GM18511 (cell line): ENCODE measurements at regions not wholly inside any gene's neighbourhood (a gene's known extent, or its start where the extent isn't known, plus 50 kb on each side); places are given as distances from the start of the nearest gene placed in this dataset.

ENCODE experiments used
- ATAC-seq: cut with Tn5 transposase; IDR thresholded peaks from one replicate; pipeline ENCODE4 v1.9.1; 2021; ENCODE audit warnings: mild to moderate bottlenecking, moderate library complexity; ENCODE audit not compliant: unreplicated experiment

DNA sequence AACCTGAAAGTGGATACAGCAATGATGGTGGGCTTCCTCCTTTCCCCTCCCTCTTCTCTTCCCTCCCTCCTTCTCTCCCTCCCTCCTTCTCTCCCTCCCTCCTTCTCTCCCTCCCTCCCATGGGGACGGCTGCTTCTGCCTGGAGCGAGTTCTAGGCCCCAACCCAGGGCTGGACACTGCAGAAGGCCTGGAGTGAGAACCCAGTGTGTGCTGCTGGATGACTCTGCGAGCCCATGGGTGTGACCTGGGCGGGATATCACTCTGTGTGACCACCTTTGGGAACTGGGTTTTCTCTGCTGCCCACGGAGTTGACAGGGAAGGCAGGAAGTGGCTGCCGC is 242.6 kb upstream of the GSE1 start:
- ATAC-seq = no peak

DNA sequence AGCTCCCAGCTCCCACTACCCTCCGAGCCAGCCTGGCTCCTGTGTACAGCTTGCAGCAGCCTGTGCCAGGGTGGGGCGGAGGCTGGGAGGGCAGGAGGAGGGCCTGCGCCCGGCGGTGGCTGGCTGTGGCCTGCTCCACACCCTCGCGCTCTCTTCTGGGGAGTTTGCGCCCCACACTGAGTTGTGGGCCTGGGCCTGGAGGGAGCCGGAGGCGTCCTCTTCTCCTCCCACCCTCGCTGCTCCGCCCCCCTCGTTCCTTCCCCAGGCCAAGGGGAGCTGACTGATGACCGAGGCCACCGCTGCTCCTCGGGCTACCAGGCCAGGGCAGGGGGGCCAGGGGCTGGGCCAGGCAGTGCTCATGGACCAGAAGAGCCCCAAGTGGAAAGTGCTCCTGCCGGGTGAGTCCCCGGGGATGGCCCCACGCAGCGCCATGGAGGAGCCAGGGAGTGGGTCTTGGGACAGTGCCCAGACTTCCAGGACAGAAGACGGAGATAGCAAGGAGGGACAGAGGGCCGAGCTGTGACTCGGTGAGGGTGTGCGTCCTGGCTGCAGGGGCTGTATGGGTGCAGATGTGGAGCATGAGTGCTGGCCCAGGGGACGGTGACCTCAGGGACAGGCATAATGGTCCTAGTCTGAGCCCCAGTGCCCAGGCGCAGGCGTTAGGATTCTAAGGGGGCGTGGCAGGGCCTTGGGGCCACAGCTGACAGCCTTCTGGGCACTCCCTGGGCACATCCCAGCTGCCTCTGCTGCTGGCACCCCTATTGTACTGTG is 242.1 kb upstream of the GSE1 start:
- no peak for ATAC-seq

DNA sequence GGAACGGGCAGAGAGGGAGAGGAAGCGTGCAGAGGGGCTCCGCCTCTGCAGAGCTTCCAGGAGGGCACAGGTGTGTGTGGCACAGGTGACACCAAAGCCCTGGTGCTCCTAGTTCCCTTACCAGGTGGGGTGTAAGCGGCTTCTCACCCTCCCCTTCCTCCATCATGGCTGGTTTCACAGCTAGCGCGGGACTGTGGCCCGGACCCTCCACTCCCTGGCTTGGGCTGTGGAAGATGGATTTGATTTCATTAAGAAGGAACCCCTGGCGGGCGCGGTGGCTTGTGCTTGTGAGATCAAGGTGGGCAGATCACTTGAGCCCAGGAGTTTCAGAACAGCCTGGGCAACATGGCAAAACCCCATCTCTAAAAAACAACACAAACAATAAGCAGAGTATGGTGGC is 241.2 kb upstream of the GSE1 start:
- ATAC-seq = no peak

DNA sequence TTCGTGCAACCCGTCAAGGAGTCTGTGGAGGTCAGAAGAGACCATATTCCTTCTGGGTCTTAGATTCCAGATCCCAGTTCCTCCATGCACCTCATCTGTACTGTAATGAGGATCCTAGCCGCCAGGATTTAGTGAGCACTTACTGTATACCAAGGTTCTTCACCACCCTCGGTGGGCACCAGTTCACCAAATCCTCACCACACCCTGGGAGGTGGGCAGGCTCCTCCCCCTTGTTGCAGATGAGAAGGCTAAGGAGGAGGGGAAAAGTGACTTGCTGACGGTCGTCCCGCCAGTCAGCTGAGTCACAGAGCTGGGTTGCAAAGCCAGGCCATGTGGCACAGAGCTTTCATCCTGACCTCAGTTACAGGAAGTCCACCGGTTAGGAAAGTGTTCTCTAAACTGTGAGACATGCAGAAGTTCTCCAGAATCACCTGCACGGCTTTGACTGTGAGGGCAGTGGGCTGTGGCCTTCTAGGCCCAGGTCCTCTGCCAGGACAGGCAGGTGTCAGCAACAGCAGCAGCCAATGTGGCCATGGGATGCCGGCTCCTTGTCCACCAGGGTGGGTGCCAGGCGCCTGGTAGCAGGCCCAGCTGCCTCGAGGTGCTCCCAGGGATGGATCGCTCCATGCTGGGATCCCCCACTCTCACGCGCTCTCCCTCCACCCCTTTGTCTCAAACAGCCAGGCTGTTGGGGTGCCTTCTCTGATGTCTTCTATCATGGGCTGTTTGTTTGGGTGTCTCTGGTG is 240.3 kb upstream of the GSE1 start:
- no peak for ATAC-seq

DNA sequence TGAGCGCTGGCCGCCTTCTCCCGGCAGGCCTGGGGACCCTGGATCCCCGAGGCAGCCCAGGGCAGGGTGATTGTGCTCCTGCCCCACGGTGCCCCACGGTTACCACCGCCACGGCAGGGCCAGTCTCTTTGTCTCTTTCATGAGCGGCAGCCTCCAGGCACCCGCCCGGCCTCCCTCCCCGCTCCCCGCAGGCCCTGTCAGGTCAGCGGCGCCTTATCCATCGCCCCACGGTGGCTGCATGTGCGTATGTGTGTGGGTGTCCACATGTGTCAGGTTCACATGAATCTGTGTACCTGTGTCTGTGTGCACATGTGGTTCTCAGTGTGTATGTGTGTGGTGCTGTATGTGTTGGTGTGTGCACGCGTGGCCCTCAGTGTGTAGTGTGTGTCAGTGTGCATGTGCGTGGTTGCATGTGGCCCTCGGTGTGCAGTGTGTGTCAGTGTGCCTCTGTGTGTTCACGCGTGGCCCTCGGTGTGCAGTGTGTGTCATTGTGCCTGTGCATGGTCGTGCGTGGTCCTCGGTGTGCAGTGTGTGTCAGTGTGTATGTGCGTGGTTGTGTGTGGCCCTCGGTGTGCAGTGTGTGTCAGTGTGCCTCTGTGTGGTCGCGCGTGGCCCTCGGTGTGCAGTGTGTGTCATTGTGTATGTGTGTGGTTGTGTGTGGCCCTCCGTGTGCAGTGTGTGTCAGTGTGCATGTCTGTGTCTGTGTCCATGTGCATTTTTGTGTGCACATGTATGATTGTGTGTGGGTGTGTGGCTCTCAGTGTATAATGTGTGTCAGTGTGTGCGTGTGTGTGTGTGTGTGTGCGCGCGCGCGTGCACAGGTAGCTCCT is 239.2 kb upstream of the GSE1 start:
- ATAC-seq = no peak

DNA sequence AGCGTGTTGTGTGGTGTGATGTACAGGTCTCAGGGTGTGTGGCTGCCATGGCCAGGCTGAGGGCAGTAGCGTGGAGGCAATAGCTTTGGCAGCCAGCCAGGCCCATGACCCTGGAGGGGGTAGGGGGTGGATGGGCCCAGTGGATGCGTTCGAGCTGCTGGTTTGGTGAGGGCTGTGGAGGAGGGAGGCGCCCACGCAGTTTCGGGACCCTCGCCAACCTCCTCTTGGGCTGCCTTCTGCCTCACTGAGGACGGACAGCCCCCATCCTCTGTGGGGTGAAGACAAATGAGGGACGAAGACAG is 238.6 kb upstream of the GSE1 start:
- ATAC-seq = no peak

DNA sequence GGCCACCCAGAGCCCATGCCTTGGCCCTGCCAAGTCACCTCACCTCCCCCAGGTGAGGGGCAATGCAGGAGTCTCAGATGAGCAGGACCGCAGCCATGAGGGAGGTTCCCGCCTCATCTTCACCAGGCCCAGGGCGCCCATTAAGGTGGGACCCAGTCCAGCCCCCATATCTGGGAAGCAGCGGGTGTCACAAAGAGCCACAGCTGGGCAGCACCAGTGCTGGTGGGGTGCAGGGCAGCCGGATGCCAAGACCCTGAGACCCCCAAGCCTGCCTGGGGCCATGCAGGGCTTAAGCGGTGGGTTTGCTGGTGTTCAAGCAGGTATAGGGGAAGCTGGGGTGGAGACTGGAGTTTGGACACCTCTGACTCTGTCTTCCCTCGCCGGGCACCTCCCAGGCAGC is 237.8 kb upstream of the GSE1 start:
- ATAC-seq = no peak

DNA sequence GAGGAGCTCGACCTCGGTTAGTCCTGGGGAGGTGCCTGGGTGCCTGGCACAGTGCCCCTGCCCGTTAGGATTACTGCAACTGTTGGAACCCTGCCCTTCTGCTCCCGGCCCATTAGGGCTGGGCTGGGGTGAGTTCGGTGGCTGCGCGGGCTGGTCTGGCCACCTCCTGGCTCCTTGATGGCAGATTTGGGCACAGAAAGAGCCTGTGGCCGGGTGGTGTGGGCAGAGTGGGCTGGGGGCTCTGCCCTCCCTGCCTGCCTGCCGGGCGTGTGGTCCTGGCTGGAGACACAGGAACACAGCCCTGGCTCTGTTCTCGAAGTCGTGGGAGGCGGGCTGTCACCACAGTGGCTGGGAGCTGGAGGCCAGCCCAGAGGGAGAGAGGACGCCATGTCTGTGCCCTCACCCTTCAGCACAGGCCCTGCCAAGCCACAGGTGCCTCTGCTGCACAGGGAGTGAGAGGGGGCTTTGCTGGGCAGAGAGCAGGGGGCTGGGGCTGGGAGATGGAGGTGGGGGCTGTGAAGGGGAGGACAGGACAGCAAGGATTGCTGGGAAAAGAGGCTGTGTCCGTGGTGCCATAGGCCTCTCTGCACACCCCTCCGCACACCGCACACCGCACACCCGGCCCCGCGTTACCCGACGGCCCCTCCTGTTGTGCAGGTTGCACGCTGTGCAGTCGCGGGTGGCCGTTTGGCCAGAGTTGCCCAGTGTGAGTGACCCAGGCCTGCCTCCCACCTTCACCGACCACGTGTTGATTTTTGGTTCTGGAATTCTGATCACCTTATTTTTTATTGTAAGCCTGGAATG is 236.6 kb upstream of the GSE1 start:
- no peak for ATAC-seq

DNA sequence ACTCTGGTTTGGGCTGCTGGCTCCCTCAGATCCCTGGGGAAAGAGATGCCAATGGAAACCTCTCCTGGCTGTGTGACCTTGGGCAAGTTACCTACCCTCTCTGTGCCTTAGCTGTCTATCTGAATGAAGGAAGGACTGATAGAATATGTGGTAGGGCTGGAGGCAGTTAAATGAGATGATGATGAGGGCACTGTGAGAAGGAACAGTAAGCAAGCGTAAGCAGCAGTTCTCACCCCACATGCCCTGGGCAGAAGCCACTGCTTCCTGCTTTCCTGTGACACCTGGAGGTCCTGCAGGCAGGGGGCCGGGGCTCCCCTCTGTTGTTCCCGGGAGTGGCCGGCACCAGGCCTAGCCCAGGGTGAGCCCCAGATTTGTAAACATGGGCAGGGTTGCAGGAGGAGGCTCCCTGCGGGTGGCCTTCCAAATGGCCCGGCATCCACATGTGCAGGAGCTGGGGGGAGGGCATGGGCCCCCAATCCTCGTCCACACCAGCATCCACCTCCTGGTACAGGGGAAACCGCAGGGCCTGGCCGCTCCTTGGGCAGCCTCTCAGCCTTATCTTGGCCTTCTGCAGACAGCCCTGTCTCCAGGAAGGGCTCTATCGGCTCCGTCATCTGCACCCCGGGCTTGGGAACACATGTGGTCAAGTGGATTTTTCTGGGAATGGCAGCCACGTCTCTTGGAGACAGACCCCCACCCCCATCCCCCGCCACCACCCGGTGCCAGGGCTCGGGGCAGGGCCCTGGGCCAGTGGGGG is 235.6 kb upstream of the GSE1 start:
- ATAC-seq = no peak

DNA sequence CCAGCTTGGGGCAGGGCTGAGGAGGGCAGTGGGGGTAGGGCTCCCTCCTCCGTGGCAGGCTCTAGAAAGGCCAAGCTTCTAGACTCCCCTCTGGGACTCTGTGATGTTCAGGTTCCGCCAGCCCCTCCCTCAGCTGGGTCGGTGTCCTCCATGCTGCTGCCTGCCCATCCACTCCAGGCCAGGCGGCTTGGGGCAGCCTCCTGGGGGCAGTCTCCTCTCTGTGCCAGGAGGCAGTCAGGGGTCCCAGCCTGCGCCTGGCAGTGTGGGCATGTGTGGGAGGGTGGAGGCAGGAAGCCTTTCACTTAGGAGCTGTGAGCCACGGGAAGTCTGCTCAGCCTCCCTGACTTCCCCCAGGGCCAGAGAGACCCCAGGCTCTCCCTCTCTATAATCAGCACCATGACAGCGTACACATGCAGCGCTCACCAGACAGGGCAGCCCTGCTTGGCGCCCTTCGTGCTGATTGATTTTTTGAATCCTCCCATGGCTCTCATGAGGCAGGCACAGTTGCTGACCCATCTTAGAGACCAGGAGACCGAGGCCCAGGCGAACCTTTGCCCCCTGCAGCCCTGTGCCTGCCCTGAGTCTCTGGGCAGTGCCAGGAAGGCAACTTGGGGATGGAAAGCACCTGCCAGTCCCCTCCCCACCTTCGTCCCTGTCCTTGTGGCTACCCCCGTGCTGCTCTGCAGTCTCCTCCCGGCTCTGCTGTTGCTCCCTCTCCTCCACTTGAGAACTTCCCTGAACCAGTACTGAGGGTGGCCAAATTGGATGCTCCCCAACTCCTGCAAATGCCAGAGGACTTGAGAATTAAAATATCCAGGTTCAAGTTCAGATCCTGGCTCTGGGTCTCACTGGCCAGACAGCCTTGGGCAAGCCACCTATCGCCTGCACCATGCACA is 234.7 kb upstream of the GSE1 start:
- ATAC-seq = no peak

DNA sequence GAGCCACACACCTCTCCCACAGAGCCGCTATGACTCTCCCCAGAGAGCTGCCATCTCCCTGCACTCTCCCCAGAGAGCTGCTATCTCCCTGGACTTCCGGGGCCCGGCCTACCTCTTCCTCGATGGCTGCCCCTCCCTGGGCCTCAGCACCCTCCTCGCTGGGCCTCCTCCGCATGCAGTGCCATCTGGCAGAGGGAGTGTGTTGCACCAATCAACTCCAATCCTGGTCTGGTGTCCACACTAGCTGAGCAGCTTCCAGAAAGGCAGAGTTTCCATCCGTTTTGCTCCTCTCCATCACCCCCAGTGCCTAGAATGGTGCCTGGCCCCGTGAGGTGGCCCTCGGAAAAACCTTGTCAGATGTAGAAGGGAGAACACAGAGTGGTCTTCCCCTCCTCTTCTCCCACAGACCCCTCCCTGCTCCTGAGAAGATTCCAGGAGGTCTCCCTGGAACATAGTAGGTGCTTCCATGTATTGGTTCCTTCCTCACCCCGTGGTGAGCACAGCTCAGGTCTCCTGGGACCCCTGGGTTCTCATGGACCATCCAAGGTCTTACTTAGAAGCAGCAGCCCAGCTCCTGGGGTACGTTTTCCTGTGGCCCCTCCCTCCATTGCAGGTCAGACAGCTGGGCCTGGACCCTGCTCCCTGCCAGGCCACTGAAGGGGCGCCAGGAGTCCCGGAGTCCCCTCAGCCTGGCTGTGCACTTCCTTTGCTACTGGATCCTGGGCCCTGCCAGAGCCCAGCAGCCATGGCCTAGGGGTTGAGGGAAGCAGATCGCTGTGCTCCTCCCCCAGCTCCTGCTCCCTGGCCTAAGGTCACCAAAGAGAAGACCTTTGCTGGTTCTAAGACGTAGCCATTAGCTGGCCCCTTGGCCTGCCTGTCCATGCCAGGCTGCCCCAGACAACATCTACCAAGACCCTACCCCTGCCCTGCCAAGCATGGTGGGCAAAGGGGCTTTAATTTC is 233.8 kb upstream of the GSE1 start:
- no peak for ATAC-seq

DNA sequence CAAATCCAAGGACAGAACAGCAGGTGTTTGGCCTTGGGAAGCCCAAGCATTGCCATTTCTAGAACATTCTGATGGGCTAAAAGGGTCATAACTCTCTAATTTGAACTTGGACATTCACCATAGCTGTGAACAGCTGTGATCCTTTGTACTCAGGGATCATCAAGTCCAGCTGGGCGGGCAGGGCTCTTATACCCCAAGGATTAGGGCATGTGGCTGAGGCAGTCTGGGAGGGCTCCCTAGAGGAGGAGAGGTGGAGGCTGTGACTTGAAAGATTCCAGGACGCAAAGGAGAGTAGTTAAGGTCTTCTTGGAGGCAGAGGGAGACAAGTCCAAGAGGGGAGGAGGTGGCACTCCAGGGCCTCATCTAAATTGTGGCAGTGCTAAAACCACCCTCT is 233.1 kb upstream of the GSE1 start:
- ATAC-seq = no peak

DNA sequence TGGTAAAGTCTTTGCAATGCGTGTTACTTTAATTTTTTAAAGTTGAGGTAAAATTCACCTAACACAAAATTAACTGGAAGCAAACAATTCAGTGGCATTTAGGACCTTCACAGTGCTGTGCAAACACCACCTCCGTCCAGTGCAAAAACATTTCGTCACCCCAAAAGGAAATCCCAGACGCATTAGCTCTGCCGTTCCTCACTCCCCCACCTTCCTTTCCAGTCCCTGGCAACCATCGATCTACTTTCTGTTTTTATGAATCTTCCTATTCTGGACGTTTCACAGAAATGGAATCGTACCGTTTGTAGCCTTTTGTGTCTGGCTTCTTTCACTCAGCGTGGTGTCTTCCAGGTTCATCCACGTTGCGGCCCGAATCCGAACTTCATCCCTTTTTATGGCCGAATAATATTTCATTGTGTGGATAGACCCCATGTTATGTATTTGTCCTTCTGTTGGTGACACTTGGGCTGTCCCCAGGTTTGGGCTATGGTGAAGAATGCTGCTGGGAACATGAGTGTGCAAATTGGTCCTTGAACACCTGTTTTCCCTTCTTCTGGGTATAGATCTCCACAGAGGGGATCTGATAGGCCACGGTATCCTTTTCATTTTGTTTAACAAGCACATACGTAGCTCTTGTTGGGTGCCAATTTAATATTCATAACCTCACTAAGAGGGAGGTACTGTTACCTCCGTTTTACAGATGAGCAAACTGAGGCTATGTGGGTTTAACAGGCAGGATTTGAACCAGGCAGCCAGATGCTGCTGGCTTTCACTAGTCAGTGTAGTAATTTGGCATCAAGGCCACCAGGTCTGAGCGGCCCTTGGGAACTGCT is 232.0 kb upstream of the GSE1 start:
- ATAC-seq = no peak

DNA sequence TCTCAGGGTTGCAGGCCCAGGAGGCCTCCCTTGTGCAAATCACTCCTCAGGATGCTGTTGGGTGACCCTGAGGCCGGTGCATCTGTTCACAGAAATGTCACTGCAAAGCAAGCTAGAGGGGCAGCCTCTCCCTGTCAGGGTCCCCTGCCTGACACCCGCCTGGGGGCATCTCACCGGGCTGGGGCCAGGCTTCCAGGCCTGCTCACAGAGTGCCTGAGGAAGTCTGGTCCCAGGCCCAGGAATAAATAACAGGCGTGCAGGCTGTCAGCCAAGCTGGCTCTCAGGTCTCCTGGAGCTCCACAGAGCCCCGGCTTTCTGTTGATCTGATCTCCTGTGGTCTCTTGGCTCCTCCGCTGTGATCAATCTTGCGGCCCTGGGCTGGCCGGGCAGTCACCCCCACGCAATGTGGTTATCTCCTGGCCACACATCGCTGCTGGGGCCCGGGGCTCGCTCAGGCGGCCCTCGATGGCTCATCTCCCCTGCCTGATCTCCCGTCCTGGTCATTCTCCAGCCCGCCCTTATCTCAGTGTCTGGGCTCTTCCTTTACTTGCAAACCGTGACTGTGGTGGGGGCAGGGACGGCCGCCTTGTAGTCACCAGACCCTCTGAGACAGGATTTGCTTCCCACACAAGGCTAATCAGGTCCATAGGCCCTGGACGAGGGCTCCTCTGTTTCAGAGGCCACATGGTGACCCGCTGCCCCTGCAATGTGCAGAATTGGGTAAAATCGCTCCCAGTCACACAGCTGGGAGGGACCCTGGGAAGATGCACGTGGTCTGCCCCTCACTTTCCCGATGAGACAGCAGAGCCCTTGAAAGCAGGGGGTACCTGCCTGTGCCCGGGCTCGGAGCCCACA is 231.2 kb upstream of the GSE1 start:
- ATAC-seq = no peak

DNA sequence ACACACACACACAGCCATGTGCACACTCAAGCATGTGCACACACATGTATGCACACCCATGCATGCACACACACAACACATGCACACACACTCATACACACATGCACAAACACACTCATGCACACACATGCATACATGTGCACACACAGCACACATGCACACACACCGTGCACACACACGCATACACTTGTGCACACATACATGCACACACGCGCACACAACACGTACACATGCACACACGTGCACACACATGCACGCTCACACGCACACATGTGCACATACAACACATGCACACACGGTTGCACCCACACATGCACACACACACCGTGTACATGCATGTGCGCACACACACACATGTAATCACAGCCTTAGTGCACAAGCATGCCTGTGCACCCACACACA is 230.4 kb upstream of the GSE1 start:
- no peak for ATAC-seq
